Smooth muscle cell of the brain vasculature (primary cell): ENCODE measurements at regions not wholly inside any gene's neighbourhood (a gene's known extent, or its start where the extent isn't known, plus 50 kb on each side); places are given as distances from the start of the nearest gene placed in this dataset.
"Not testable (repeated sequence)": the region's sequence is repeated elsewhere in the genome, so short reads cannot be mapped to it uniquely, and the experiment has no call there.

ENCODE experiments used
- DNase-seq: peaks from one replicate; pipeline ENCODE4 v3.0.0-alpha.2; 2012; ENCODE audit warnings: low read depth, low spot score

DNA sequence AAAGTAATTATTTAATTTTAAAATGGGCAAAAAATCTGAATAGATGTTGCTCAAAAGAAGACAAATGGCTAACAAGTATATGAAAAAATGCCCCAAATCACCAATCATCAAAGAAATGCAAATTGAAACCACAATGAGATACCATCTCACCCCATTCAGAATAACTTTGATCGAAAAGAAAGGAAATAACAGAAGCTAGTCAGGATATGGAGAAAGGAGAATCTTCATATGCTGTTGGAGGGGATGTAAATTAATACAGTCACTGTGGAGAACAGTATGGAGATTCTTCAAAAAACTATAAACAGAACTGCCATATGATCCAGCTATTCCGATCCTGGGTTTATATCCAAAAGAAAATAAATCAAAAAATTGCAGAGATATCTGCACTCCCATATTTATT is 418.5 kb upstream of the RGMB start:
- no peak for DNase-seq

- DNase-seq, result no peak
These were observed 412.9 kb upstream of the RGMB start for GRCh38 chr5:98360548-98360947.

- no peak for DNase-seq
These were observed 410.3 kb upstream of the RGMB start for GRCh38 chr5:98363157-98363556.

DNA sequence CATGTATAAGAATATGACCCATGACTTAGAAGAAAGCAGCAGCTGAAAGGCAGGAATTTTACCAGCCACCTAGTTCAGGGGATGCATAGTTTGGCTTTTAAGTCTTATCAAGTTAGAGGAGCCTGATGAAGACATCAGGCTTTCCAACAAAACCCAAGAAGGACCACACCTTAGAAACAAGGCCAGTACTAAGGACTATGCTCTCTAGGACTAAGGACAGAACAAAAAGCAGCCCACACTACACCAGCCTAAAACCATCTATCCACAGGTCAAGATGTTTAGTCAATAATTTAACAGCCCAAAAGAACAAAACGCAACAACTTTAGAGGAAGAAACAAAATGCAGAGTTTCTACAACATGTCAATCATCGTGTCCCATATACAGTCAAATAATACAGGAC is 408.9 kb upstream of the RGMB start:
- DNase-seq, result no peak

GRCh38 chr5:98365126-98365525 is 408.3 kb upstream of the RGMB start:
- DNase-seq, result no peak

- DNase-seq, result no peak
These were observed 405.3 kb upstream of the RGMB start for GRCh38 chr5:98368141-98368540.

DNA sequence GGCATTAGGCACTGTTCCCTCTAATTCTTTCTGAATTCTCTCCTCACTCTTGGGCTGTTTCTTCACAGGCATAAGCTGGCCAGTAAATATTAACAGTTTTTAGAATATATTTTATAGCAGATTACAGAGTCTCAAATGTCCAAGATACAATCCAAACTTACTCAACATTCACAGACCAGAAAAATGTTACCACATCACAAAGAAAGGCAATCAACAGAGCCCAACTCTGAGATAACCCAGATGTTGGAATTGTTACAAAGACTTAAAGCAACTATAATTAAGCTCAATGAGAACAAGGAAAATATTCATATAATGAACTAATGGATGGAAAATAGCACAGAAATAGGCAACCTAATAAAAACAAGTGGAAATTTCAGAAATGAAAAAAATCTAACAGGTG is 401.1 kb upstream of the RGMB start:
- no peak for DNase-seq

DNA sequence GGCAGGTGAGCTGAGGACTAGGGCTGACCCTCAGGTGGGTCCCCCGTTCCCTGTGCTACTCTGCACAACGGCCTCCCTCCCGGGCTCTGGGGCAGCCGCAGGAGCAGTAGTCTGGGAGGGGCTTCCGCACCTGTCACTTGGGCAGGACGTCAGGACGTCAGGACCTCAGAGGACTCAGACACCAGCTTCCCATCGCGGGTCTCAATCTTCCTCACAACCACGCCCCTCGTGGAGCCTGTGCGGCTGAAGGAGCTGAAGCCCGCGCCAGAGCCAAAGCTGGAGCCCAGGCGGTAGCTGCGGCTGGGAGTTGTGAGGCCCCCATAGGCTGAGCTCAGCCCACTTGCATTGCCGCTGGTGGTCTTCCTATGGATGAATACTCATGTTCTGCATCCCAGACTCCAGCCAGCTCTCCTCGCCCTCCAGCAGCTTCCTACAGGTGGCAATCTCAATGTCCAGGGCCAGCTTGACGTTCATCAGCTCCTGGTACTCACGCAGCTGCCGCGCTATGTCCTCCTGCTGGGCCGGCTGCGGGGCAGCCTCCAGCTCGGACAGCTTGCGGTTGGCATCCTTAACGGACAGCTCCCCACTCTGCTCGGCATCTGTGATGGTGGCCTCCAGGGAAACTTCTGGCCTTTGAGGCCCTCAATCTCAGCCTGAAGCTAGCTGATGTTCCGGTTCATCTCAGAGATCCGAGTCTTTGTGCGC is 381.4 kb upstream of the RGMB start:
- DNase-seq, result no peak

DNA sequence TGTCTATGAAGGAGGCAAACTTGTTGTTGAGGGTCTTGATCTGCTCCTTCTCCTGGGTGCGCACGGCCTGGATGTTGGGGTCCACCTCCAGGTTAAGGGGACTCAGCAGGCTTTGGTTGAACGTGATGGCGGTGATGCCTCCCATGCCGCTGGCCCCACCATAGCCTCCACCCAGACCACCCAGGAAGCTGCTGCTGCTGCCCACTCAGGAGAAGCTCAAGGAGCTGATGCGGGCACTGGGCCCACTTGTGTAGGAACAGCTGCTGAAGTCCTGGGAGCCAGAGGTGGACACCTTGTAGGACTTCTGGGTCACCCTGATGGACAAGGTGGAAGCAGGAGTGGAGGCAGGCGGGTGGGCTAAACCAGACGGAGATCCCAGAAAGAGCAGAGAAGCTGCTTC is 380.3 kb upstream of the RGMB start:
- not testable (repeated sequence) for DNase-seq

DNA sequence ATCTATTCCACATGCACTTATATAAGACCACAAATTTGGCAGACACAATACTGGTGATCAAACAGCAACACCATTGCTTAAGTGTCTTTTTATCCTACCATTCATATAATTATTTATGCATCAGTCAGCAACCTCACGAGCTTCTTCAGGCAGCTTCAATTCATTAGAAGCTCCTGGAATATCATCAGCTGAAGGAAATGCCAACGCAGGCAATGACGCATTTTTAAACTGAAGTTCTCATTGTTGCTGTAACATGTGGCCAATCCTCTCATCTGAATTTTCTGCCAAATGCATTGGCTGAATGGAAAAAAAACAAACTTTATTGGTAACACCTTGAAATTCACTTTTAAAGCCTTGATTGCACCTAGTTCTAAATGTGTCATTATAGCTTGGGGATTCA is 376.4 kb upstream of the RGMB start:
- no peak for DNase-seq

DNA sequence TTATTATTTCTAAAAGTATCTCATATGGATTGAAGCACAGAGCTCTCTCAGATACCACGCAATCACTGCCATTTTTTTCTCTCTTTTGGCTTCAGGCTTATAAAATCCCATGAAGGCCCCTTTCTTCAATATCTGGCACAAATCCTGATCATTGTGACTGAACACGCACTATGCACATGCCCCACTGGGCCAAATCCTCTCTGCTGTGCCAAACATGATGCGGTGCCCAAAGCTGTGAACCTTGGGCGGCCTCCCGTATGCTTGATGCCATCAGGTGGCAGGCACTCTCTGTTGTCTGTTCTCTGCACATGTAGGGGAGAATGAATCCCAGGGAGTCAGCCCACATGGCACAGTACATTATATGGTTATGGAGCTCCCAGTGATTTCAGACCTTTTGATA is 375.0 kb upstream of the RGMB start:
- DNase-seq, result no peak

GRCh38 chr5:98401656-98402055 is 371.8 kb upstream of the RGMB start:
- no peak for DNase-seq

DNA sequence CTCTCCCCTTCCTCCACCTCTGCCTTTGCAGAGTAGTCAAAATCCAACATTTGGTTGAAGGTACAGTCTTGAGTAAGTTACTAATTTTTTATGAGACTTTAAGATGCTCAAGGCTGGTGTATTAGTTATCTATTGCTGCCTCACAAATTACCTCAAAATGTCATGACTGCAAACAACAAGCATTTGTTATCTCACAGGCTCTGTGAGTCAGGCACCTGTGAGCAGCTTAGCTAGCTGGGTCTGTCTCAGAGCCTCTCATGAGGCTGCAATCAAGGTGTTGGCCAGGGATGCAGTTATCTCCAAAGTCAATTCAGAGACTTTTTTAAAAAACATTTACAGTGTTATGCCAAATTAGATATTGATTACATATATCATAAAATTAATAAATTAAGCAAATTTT is 371.3 kb upstream of the RGMB start:
- no peak for DNase-seq

- no peak for DNase-seq
These were observed 370.3 kb upstream of the RGMB start for GRCh38 chr5:98403131-98403530.

- DNase-seq, result no peak
These were observed 358.5 kb upstream of the RGMB start for GRCh38 chr5:98414938-98415337.

GRCh38 chr5:98415663-98416062 is 357.8 kb upstream of the RGMB start:
- no peak for DNase-seq

DNA sequence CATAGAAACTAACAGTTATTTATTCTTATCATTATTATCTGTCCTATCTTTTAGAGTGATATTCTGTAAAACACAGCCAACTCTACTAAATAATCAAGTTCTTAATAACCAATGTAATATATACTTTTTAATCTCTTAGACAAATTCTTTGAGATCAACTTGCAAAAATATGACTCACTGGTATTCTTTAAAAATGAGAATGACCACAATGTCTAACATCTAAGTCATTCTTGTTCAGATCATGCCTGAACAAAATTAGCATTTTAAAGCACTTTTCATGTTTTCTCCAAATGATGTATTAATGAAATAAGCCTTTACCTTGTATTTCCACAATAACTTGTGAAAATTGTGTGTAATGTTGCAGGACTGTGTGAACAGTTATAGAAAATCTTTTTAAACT is 356.9 kb upstream of the RGMB start:
- no peak for DNase-seq

GRCh38 chr5:98419825-98420224 is 353.6 kb upstream of the RGMB start:
- no peak for DNase-seq

DNA sequence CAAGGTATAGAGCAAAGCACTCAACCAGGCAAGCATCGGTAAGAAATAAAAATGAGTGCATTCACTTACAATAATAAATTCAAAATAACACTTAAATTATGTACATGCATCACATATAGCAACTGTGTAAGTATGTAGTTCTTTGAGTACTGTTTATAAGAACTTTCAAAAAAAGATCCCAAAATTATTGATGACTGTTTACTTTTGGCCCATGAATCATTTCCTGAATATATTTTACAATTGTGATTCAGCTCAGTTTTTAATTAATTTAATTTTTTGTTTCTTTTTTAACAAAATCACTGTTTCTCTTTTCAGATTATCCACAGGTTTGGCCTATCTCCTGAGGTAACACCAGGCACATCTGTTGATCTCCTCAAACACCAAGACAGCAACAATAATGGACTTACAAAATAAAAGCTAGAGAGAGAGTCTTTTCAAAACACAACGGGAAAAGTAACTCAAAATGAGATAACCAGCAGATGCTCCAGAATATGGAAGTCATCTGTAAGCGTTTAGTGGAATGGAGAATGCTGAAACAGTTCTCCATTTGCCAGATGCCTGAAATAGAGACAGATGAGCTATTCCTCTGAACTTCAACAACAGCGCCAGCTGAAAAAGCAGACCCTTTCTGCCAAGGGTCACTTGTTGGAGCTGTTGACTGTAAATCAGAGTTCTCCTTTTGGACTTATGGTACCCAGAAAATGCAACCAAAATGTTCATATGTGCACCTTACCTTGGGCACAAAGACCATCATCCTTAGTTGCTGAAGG is 348.6 kb upstream of the RGMB start:
- DNase-seq, result no peak

DNA sequence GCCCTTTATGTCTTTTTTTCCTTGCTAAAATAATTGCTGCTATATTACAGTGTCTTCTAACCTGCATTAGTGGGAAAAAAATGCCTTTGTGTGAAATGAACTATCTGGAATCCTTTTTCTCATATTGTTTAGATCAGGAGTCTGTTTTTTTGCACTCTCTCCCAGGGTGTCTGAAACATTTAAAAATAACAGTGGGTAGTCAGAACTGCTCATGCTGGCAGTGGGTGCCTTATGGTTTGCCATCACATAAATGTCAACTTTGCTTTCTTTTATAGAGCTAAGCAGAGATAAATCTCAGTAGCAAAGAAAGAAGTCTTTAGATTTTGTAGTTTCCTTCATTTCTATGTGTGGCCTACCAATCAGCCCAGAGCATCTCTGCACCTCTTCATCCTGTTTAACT is 347.8 kb upstream of the RGMB start:
- no peak for DNase-seq

DNA sequence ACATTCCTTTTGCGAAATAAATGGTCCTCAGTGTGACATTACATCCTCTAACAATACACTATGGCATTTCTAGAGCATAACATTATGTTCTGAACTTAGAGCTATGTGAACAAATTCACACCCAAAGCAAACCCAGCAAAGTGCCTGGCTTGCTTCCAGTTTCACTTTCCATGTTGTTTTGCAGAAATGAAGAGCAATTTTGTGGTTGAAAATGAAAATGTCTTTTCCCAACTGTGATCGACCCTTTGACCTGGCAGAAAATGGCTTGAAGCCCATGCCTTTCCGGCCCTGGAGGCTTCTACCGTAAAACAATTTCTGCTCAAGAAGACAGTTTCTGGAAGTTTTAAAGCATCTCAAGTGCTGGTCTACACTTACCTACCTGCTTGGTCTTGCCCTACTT is 344.7 kb upstream of the RGMB start:
- peak; percentile 88 for DNase-seq

- no peak for DNase-seq
These were observed 341.1 kb upstream of the RGMB start for GRCh38 chr5:98432378-98432777.

DNA sequence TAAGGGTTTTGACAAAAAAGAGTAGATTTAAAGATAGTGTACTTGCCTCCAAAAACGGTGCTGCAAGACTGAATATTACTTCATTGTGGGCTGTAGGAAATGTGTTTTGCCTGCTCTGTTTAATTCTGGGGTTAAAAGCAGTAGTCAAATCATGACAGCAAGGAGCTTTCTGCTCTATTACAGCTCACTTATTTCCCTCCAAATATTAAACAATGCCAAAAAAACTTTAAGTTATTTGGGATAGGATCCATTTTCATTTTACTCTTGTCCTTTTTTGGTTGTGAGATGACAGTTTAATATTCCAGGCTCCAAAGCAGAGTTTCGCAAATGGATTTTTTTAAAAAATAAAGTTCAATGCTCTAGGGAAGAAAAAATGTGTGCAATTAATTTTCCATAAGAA is 340.4 kb upstream of the RGMB start:
- DNase-seq, result no peak

DNA sequence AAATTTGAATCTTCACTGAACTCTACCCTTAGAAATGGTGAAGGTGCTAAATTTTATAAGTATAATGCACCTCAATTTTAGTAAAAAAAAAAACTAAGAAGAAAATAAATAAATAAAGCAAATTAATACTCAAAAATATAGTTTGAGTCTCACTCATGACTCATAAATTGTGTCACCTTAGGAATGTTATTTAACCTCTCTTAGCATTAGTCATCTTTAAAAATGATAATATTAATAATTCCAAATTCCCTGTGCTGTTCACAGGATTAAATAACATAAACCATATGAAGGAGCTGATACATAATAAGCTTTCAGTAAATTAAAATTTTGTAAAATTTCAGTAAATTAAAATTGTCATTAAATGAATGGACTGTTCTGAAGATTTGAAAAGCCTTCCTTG is 339.8 kb upstream of the RGMB start:
- DNase-seq, result no peak
